ENCODE measurements at regions not wholly inside any gene's neighbourhood (a gene's known extent, or its start where the extent isn't known, plus 50 kb on each side); places are given as distances from the start of the nearest gene placed in this dataset.
A peak's percentile ranks its signal among the peaks of the same experiment; 100 is the strongest.

- DNase-seq (ENCODE audit: low spot score) (no peak), FAIRE-seq (no peak), ATAC-seq (no peak)
- no peaks in the 10 kb centered on the region for H3K4me1 ChIP-seq (ENCODE audit: insufficient read depth, low read length)
- TF ChIP-seq KDM3A (CRISPR knock-in tag; IDR thresholded peaks at IDR 0.05; ENCODE audit: low read depth): no peak
- peak; percentile 10; the same call in 1 of the 2 replicates for TF ChIP-seq RFX1 (IDR thresholded peaks at IDR 0.05)
- in situ Hi-C loops (cut with HindIII; ENCODE audit: extremely low pct_ligation_motif_present, low pct_unique_long_range_greater_than_20kb) (no loop called here), intact Hi-C loops (cut with micrococcal nuclease; ENCODE audit: unreplicated experiment) (no loop called here)
- no peak overlapping the region for H2AFZ ChIP-seq (ENCODE audit: low read length)
- H3K9ac ChIP-seq (ENCODE audit: insufficient read depth, low read depth, low read length): no peak overlapping the region
- H3K36me3 ChIP-seq (replicated peaks in 1 of 2; ENCODE audit: control insufficient read depth in 1 of 2, insufficient read depth in 2 of 2, low read length in 2 of 2): no peaks in the 10 kb centered on the region
- 50% methylated on average over 10 of the region's 10 CpGs for WGBS (ENCODE audit: low lambda C conversion rate)
- no peak overlapping the region for H3K4me3 ChIP-seq (replicated peaks in 1 of 3; ENCODE audit: insufficient read depth in 1 of 3, low read depth in 2 of 3, low read length in 3 of 3)
- no TSS peak for BruUV-seq (replicated peaks)
- H3K4me2 ChIP-seq (ENCODE audit: low read depth, low read length): no peak overlapping the region
- ChIA-PET CTCF (ENCODE audit: low intra/inter-chr PET ratio, low total read pairs) (no interaction called here), POLR2A (no interaction called here)
- H3K27me3 ChIP-seq (ENCODE audit: control insufficient read depth in 1 of 2, insufficient read depth in 2 of 2, low read length in 2 of 2): peaks cover 0 to 2% of the 10 kb centered on the region in 2 experiments; a peak in 1 of 5 replicates
- H3K9me3 ChIP-seq (ENCODE audit: low read length): peaks cover 24% of the 10 kb centered on the region
- no peaks in the 10 kb centered on the region for H3K79me2 ChIP-seq (ENCODE audit: insufficient read depth, low read length)
- no peaks in the 10 kb centered on the region for H4K20me1 ChIP-seq (ENCODE audit: insufficient read depth, low read length)
- H3K27ac ChIP-seq (ENCODE audit: extremely low read length, insufficient read depth, low read length): no peak overlapping the region
These were observed 152.2 kb downstream of the ASMT start for GRCh38 chrX:1767026-1767425.

GRCh38 chrX:1778817-1779216 is 164.0 kb downstream of the ASMT start:
- no peak overlapping the region for H3K9ac ChIP-seq (ENCODE audit: insufficient read depth, low read depth, low read length)
- no peak for ATAC-seq
- CTCF ChIA-PET (ENCODE audit: low intra/inter-chr PET ratio, low total read pairs): no interaction called here
- no peak for FAIRE-seq
- no peak overlapping the region for H3K27ac ChIP-seq (ENCODE audit: extremely low read length, insufficient read depth, low read length)
- no peak overlapping the region for H2AFZ ChIP-seq (ENCODE audit: low read length)
- no peaks in the 10 kb centered on the region for H3K79me2 ChIP-seq (ENCODE audit: insufficient read depth, low read length)
- no peaks in the 10 kb centered on the region for H3K36me3 ChIP-seq (replicated peaks in 1 of 2; ENCODE audit: control insufficient read depth in 1 of 2, insufficient read depth in 2 of 2, low read length in 2 of 2)
- no peak overlapping the region for H3K4me2 ChIP-seq (ENCODE audit: low read depth, low read length)
- WGBS (ENCODE audit: low lambda C conversion rate): 0% methylated on average over 4 of the region's 4 CpGs
- H3K4me3 ChIP-seq (replicated peaks in 1 of 3; ENCODE audit: insufficient read depth in 1 of 3, low read depth in 2 of 3, low read length in 3 of 3): no peak overlapping the region
- BruUV-seq (replicated peaks): no TSS peak
- POLR2A ChIA-PET: no interaction called here
- peaks cover 0 to 15% of the 10 kb centered on the region in 2 experiments; a peak in 2 of 5 replicates for H3K27me3 ChIP-seq (ENCODE audit: control insufficient read depth in 1 of 2, insufficient read depth in 2 of 2, low read length in 2 of 2)
- H4K20me1 ChIP-seq (ENCODE audit: insufficient read depth, low read length): no peaks in the 10 kb centered on the region
- intact Hi-C loops (cut with micrococcal nuclease; ENCODE audit: unreplicated experiment): no loop called here
- DNase-seq (ENCODE audit: low spot score): no peak
- no peaks in the 10 kb centered on the region for H3K9me3 ChIP-seq (ENCODE audit: low read length)
- H3K4me1 ChIP-seq (ENCODE audit: insufficient read depth, low read length): no peaks in the 10 kb centered on the region
- in situ Hi-C loops (cut with HindIII; ENCODE audit: extremely low pct_ligation_motif_present, low pct_unique_long_range_greater_than_20kb): no loop called here
- TF ChIP-seq CBX2 (IDR thresholded peaks at IDR 0.05; ENCODE audit: low read depth, low read length) (no peak), CBX2 (CRISPR knock-in tag; IDR thresholded peaks at IDR 0.05; ENCODE audit: low read depth) (no peak), MTERF4 (CRISPR knock-in tag; IDR thresholded peaks at IDR 0.05) (no peak), ETS1 (CRISPR knock-in tag; IDR thresholded peaks at IDR 0.05) (no peak), ZNF34 (CRISPR knock-in tag; IDR thresholded peaks at IDR 0.05; ENCODE audit: borderline replicate concordance) (no peak), ZNF296 (CRISPR knock-in tag; conservative IDR thresholded peaks at IDR 0.05) (no peak), NR2F2 (IDR thresholded peaks at IDR 0.05; ENCODE audit: borderline replicate concordance, low read depth) (no peak), TMF1 (CRISPR knock-in tag; IDR thresholded peaks at IDR 0.05; ENCODE audit: low read depth) (no peak), ZNF264 (CRISPR knock-in tag; IDR thresholded peaks at IDR 0.05) (no peak), NFE2L2 (IDR thresholded peaks at IDR 0.05; ENCODE audit: low read length) (no peak), ZFP36L2 (CRISPR knock-in tag; IDR thresholded peaks at IDR 0.05) (no peak), ZNF547 (CRISPR knock-in tag; IDR thresholded peaks at IDR 0.05) (no peak), KDM2A (CRISPR knock-in tag; IDR thresholded peaks at IDR 0.05; ENCODE audit: borderline replicate concordance, low read depth) (no peak)
- TF ChIP-seq, protein P1, sequence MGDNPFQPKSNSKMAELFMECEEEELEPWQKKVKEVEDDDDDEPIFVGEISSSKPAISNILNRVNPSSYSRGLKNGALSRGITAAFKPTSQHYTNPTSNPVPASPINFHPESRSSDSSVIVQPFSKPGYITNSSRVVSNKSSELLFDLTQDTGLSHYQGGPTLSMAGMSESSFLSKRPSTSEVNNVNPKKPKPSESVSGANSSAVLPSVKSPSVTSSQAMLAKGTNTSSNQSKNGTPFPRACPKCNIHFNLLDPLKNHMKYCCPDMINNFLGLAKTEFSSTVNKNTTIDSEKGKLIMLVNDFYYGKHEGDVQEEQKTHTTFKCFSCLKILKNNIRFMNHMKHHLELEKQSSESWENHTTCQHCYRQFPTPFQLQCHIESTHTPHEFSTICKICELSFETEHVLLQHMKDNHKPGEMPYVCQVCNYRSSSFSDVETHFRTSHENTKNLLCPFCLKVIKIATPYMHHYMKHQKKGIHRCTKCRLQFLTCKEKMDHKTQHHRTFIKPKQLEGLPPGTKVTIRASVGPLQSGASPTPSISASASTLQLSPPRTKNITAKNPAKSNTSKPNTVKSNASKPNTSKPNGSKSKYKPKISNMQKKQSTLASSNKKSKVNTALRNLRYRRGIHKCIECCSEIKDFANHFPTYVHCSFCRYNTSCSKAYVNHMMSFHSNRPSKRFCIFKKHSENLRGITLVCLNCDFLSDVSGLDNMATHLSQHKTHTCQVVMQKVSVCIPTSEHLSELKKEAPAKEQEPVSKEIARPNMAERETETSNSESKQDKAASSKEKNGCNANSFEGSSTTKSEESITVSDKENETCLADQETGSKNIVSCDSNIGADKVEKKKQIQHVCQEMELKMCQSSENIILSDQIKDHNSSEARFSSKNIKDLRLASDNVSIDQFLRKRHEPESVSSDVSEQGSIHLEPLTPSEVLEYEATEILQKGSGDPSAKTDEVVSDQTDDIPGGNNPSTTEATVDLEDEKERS (CRISPR knock-in tag; IDR thresholded peaks at IDR 0.05): no peak

Data from HepG2 (cell line).